Panc1 (cell line): ENCODE measurements at regions not wholly inside any gene's neighbourhood (a gene's known extent, or its start where the extent isn't known, plus 50 kb on each side); places are given as distances from the start of the nearest gene placed in this dataset.

Source experiments
- ATAC-seq: fragments of 200-7000 bp; cut with Tn5 transposase; 2 replicates; pipeline ENCODE4 v1.9.1; 2020; ENCODE audit warnings: mild to moderate bottlenecking, moderate library complexity
- BruUV-seq: library from RNA; stranded (reverse); fragments of 400-500 nt; replicated peaks from 2 replicates; lab custom pipeline; 2021; lab: Mats Ljungman, UMichigan
- CTCF ChIA-PET: fragments of 300-600 bp; sonication (Branson Sonifier 250); formaldehyde crosslinking; loops from one replicate; lab custom pipeline; 2022; ENCODE audit warnings: antibody characterized with exemption; lab: Charles Lee
- POLR2A ChIA-PET: fragments of 300-600 bp; sonication (Branson Sonifier 250); formaldehyde crosslinking; loops from one replicate; lab custom pipeline; 2022; ENCODE audit warnings: antibody characterized with exemption; lab: Charles Lee
- DNase-seq: peaks from one replicate; pipeline ENCODE4 v3.0.0-alpha.2; 2010; ENCODE audit warnings: low read depth, low spot score
- H3K27ac ChIP-seq: 2 replicates; pipeline ENCODE4 v1.5.1; 2011; ENCODE audit warnings: mild to moderate bottlenecking, low read length, inconsistent platforms
- H3K27me3 ChIP-seq: fragments of 200-500 bp; sonication (Bioruptor generic); 2 replicates; pipeline ENCODE4 v1.6.0; 2014; ENCODE audit warnings: low read length, inconsistent platforms; ENCODE audit not compliant: control insufficient read depth, insufficient read depth
- H3K36me3 ChIP-seq: fragments of 200-500 bp; sonication (Bioruptor generic); 2 replicates; pipeline ENCODE4 v1.5.1; 2014; ENCODE audit warnings: inconsistent platforms, mild to moderate bottlenecking, low read length, moderate library complexity; ENCODE audit not compliant: control insufficient read depth, insufficient read depth
- H3K4me1 ChIP-seq: 2 replicates; pipeline ENCODE4 v1.5.1; 2011; ENCODE audit warnings: inconsistent platforms, mild to moderate bottlenecking, low read length, moderate library complexity; ENCODE audit not compliant: control insufficient read depth, insufficient read depth
- H3K4me3 ChIP-seq, 2 experiments: 2 replicates each; pipeline ENCODE4 v1.5.1; 2011 to 2012; ENCODE audit warnings: low read depth in 2 of 2, low read length in 2 of 2, mild to moderate bottlenecking in 2 of 2, inconsistent platforms in 1 of 2, moderate library complexity in 1 of 2
- H3K9me3 ChIP-seq: fragments of 200-500 bp; sonication (Bioruptor generic); 2 replicates; pipeline ENCODE4 v1.5.1; 2014; ENCODE audit warnings: low read depth, mild to moderate bottlenecking, inconsistent platforms, low read length, moderate library complexity; ENCODE audit not compliant: control insufficient read depth, insufficient read depth
- CTCF ChIP-seq: fragments of 450-650 bp; IDR thresholded peaks from 2 replicates; pipeline ENCODE4 v1.5.1; 2017; ENCODE audit warnings: mild to moderate bottlenecking
- POLR2AphosphoS5 ChIP-seq: IDR thresholded peaks from 2 replicates; pipeline ENCODE4 v1.6.1; 2012; ENCODE audit warnings: mild to moderate bottlenecking, low read depth, low read length, moderate library complexity
- REST ChIP-seq, 2 experiments: IDR thresholded peaks; 2 replicates each; pipeline ENCODE4 v1.6.1; 2011 to 2012; ENCODE audit warnings: low read depth in 2 of 2, control low read depth in 1 of 2, low read length in 1 of 2, mild to moderate bottlenecking in 1 of 2, moderate library complexity in 1 of 2; ENCODE audit not compliant: insufficient read depth in 1 of 2
- SIN3A ChIP-seq: IDR thresholded peaks from 2 replicates; pipeline ENCODE4 v1.6.1; 2012; ENCODE audit warnings: low read depth, mild to moderate bottlenecking, low read length, moderate library complexity, borderline replicate concordance; ENCODE audit not compliant: insufficient read depth
- TCF7L2 ChIP-seq: IDR thresholded peaks from 2 replicates; pipeline ENCODE4 v1.6.1; 2011; ENCODE audit warnings: mild to moderate bottlenecking, low read depth, low read length, inconsistent platforms
- in situ Hi-C: cut with HindIII; loops from 2 replicates; pipeline ENCODE4 v1.10.0; 2016; ENCODE audit warnings: low sequenced_read_pairs, low pct_unique_long_range_greater_than_20kb
- intact Hi-C: fragments of 100-400 bp; cut with micrococcal nuclease; formaldehyde crosslinking; loops from one replicate; pipeline ENCODE4 v1.10.0; 2022; ENCODE audit not compliant: unreplicated experiment

GRCh38 chr1:83747853-83748482, 251.0 kb downstream of the TTLL7 start:
- DNase-seq (no peak), ATAC-seq (no peak)
- no peaks in the 10 kb centered on the region for H3K36me3 ChIP-seq
- in situ Hi-C loops: no loop called here
- H3K27me3 ChIP-seq: peaks cover 9% of the 10 kb centered on the region; the same call in 1 of the 2 replicates
- no peaks in the 10 kb centered on the region for H3K4me1 ChIP-seq
- no peak overlapping the region for H3K27ac ChIP-seq
- ChIA-PET POLR2A (no interaction called here), CTCF (no interaction called here)
- TF ChIP-seq SIN3A: no peak
- TF ChIP-seq TCF7L2: no peak
- TF ChIP-seq POLR2AphosphoS5: no peak
- TF ChIP-seq CTCF: no peak
- TF ChIP-seq REST (IDR thresholded peaks at IDR 0.05; ENCODE audit: insufficient read depth in 1 of 2, low read depth in 2 of 2, low read length in 1 of 2): no peak
- no peak overlapping the region for H3K4me3 ChIP-seq
- intact Hi-C loops: no loop called here
- H3K9me3 ChIP-seq: no peaks in the 10 kb centered on the region
- no TSS peak for BruUV-seq

DNA sequence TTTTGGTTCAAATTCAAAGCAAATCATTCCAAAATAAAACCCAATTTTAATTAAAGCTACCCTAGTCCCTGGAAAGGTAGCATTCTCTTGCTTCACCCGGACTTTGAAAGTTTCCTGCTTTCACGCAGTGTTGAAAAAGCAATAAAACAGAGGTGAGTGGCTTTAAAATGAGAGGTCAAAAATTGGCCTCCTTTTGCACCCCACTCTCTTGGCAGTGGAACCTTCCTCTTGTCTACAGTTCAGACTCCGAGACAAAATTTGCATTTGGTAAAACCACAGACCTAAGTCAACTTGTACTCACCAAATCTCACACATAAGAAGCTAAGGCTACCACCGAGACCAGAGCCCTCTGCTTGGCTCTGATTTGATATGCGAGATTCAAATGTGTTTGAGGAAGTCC, 252.7 kb downstream of the TTLL7 start:
- H3K27ac ChIP-seq: no peak overlapping the region
- CTCF ChIA-PET: no interaction called here
- in situ Hi-C loops: no loop called here

More for the DNA sequence above, 252.7 kb downstream of the TTLL7 start:
- POLR2A ChIA-PET: no interaction called here
- DNase-seq (no peak), ATAC-seq (no peak)
- H3K4me1 ChIP-seq: no peaks in the 10 kb centered on the region
- H3K36me3 ChIP-seq: no peaks in the 10 kb centered on the region
- no peak for TF ChIP-seq REST (IDR thresholded peaks at IDR 0.05; ENCODE audit: insufficient read depth in 1 of 2, low read depth in 2 of 2, low read length in 1 of 2)
- TF ChIP-seq TCF7L2: no peak
- TF ChIP-seq CTCF: no peak
- TF ChIP-seq SIN3A: no peak
- no peak for TF ChIP-seq POLR2AphosphoS5
- no peaks in the 10 kb centered on the region for H3K9me3 ChIP-seq
- no TSS peak for BruUV-seq
- H3K4me3 ChIP-seq: no peak overlapping the region
- intact Hi-C loops: no loop called here
- peaks cover 11% of the 10 kb centered on the region; the same call in 1 of the 2 replicates for H3K27me3 ChIP-seq
